ENCODE measurements at regions not wholly inside any gene's neighbourhood (a gene's known extent, or its start where the extent isn't known, plus 50 kb on each side); places are given as distances from the start of the nearest gene placed in this dataset.

DNA sequence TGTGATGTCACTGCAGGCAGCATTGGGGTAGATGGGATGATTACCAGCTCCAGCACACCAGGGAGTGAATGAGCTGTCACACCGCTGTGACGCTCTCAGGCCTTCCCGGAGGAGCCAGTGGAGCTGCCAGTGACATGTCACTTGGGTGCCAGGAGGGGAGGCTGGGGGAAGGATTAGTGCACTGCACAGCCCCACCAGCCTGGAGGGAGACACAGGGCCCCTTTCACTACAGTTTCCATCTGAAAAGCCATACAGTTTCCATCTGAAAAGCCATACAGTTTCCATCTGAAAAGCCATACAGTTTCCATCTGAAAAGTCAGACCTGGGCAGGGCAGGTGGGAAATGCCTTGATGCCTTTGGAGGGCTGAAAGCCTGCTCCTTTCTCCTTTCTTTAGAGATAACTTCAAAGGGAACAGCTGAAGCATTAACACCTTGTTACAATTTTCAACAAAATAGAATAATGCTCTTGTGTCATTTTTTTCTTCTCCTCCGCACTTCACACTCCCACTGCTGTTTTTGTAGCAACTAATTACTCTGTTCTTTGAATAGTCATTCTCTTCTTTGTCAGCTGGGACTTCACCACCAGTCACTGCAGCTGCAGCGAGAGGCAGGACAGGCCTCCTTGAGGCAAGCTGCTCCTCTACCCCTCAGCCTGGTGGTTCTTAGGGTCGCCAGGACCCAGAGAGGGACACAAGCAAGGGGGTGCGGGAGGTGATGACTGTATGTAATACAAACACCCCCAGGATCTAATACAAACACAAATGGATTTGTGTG lies 256.9 kb upstream of the RGS6 start:
- Mint-ChIP-seq H3K9me3 (peaks cover 8% of the 10 kb centered on the region), H3K4me1 (ENCODE audit: low read depth) (peaks cover 10% of the 10 kb centered on the region), H3K4me3 (no peak overlapping the region), H3K27ac (no peak overlapping the region), H3K27me3 (ENCODE audit: low read depth) (no peaks in the 10 kb centered on the region), H3K36me3 (ENCODE audit: low read depth) (peaks cover 53% of the 10 kb centered on the region)

DNA sequence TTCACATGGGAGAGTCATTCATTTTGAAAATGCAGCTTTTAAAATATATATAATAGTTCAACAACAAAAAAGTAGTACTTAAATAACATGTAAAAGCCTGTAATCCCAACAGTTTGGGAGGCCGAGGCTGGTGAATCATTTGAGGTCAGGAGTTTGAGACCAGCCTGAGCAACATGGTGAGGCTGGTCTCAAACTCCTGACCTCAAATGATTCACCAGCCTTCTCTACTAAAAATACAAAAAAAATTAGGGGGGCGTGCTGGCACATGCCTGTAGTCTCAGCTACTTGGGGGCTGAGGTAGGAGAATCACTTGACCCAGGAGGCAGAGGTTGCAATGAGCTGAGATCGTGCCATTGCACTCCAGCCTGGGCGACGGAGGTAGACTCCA lies 256.3 kb upstream of the RGS6 start:
- H3K4me3 Mint-ChIP-seq, result no peak overlapping the region
- H3K36me3 Mint-ChIP-seq (ENCODE audit: low read depth), result peaks cover 53% of the 10 kb centered on the region
- H3K9me3 Mint-ChIP-seq, result peaks cover 8% of the 10 kb centered on the region
- H3K4me1 Mint-ChIP-seq (ENCODE audit: low read depth), result peaks cover 8% of the 10 kb centered on the region
- H3K27me3 Mint-ChIP-seq (ENCODE audit: low read depth), result no peaks in the 10 kb centered on the region
- H3K27ac Mint-ChIP-seq, result no peak overlapping the region

DNA sequence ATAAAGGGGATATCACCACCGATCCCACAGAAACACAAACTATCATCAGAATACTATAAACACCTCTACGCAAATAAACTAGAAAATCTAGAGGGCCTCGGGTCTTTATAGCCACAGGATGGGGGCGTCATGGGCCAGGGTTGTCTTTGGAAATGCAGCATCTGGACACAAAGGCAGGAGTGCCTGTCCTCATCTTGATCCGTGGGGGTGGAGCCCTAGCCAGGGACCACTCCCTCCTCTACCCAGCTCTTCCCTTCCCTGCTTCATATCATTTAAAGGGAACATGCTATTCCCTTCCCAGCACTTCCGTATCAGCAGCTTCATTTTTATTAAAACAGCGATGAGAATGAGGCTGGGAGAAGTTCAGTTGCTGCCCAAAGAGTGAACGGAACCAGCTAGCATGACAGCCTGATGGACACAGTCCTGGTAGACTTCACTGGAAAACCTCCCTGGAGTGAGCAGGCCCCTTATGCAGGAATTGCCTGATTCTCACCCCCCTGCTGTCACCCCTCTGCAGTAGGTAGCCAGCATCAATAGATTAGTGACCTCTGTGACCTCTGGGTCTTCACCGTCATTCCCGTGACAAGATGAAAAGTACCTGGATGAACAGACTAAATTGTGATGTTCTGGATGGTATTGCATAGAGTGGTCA lies 251.4 kb upstream of the RGS6 start:
- Mint-ChIP-seq H3K27ac (no peak overlapping the region), H3K4me3 (no peak overlapping the region), H3K27me3 (ENCODE audit: low read depth) (no peaks in the 10 kb centered on the region), H3K9me3 (peaks cover 8% of the 10 kb centered on the region), H3K36me3 (ENCODE audit: low read depth) (peaks cover 46% of the 10 kb centered on the region), H3K4me1 (ENCODE audit: low read depth) (peaks cover 7% of the 10 kb centered on the region)

DNA sequence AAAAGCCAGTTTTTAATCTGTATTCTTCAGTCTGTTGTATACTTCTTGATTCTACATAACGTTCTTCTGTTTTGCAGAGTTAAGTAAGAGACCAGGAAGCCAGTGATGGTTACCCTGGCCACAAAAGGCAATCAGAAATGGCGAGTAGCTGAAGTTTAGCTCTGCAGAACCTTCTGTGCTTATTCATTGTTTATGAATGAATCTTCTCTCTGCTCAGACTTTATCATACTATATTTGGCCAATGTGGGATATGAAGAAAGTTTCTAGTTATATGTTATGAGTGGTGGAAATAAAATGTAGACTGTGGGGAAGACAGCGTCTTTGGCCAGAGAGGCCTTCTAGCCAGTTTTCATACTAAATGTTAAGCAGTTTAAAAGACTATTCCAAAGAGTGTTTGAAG lies 249.9 kb upstream of the RGS6 start:
- Mint-ChIP-seq H3K36me3 (ENCODE audit: low read depth) (peaks cover 40% of the 10 kb centered on the region), H3K27me3 (ENCODE audit: low read depth) (no peaks in the 10 kb centered on the region), H3K27ac (no peak overlapping the region), H3K4me1 (ENCODE audit: low read depth) (peaks cover 7% of the 10 kb centered on the region), H3K9me3 (peaks cover 8% of the 10 kb centered on the region), H3K4me3 (no peak overlapping the region)

DNA sequence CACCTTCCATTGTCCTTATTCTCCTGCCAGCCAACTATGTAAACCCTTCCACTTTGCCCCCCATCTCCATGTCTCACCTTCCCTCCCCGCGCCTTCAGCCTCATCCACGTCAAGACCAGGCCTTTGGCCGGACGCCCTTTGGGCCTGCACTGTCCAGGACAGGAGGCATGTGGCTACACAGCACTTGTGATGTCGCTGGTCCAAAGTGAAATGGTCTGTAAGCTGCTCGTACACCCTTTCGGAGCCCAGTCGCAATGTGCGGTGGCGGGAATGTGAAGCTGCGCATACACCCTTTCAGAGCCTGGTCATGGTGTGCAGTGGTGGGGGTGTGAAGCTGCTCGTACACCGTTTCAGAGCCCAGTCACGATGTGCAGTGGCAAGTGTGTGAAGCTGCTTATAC lies 247.9 kb upstream of the RGS6 start:
- Mint-ChIP-seq H3K27ac (no peak overlapping the region), H3K4me3 (no peak overlapping the region), H3K27me3 (ENCODE audit: low read depth) (no peaks in the 10 kb centered on the region), H3K36me3 (ENCODE audit: low read depth) (peaks cover 24% of the 10 kb centered on the region), H3K9me3 (no peaks in the 10 kb centered on the region), H3K4me1 (ENCODE audit: low read depth) (peaks cover 7% of the 10 kb centered on the region)

DNA sequence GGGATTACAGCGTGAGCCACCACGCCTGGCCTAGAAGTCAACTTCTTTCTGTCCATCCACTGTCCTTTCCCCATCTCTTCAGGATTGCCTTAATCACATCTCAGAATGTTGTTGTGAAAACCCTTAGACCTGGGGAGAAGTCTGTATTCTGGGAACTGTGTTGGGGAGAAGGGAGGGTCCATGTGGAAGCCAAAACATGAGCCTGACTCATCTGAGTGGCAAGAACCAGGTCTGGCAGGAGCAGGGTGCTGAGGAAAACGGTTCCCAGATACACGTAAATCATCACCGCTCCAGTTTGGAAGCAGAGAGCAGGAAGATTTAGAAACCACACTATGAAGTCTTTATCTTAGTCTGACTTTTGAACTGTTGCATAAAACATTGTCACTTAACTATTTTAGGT lies 245.6 kb upstream of the RGS6 start:
- no peaks in the 10 kb centered on the region for H3K9me3 Mint-ChIP-seq
- peaks cover 7% of the 10 kb centered on the region for H3K4me1 Mint-ChIP-seq (ENCODE audit: low read depth)
- peaks cover 32% of the 10 kb centered on the region for H3K36me3 Mint-ChIP-seq (ENCODE audit: low read depth)
- no peak overlapping the region for H3K27ac Mint-ChIP-seq
- no peaks in the 10 kb centered on the region for H3K27me3 Mint-ChIP-seq (ENCODE audit: low read depth)
- H3K4me3 Mint-ChIP-seq, result no peak overlapping the region

DNA sequence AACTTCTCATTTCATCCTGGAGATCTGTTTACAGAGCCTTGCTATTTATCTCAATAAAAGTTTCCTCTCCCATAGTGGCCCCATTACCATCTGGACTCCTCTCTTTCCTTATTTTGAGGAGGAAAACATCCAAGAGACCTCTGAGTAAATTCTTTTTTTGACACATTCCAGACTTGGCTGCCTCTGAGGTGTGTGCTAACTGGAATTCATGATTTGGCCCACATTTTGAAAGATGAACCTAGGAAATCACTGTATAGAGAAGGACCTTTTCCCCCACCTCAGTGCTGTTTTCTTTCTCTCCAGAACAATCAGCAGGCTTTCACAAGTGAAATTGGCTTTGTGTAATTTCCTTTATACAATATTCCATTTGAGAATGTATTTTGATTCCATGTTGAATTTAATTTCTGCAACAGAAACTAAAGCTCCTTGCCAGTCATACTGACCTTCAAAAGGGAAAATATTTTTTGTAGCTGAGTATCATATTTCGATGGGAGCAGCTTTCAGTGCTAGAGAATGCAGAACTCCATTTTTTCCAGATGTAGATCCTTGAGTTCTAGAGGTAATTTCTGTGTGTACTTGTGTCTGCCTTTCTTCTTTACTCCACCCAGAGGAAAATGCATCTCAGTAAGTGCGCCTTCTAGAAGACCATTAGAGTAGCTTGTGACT lies 244.9 kb upstream of the RGS6 start:
- no peaks in the 10 kb centered on the region for H3K9me3 Mint-ChIP-seq
- H3K36me3 Mint-ChIP-seq (ENCODE audit: low read depth), result peaks cover 35% of the 10 kb centered on the region
- no peaks in the 10 kb centered on the region for H3K27me3 Mint-ChIP-seq (ENCODE audit: low read depth)
- no peak overlapping the region for H3K4me3 Mint-ChIP-seq
- H3K4me1 Mint-ChIP-seq (ENCODE audit: low read depth), result peaks cover 7% of the 10 kb centered on the region
- no peak overlapping the region for H3K27ac Mint-ChIP-seq

DNA sequence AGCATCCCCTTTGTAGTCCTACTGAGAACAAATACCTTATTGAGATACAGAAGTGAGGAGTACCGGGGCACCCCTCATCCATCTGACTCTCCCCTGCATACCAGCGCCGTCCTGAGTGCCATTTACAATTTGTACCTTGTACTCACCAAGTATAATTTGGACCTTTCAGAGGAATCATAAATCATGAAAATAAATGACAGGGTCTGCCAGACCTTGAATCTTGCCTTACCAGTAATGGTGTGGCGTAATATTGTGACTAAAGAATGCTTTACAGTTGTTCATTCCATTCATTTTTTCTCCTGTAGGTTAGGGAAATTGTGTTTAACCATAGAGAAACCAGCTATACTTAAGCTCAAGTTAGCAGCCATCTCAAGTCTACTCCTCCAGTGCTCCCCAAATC lies 243.7 kb upstream of the RGS6 start:
- H3K4me3 Mint-ChIP-seq, result no peak overlapping the region
- peaks cover 27% of the 10 kb centered on the region for H3K36me3 Mint-ChIP-seq (ENCODE audit: low read depth)
- H3K27me3 Mint-ChIP-seq (ENCODE audit: low read depth), result no peaks in the 10 kb centered on the region
- H3K4me1 Mint-ChIP-seq (ENCODE audit: low read depth), result peaks cover 2% of the 10 kb centered on the region
- H3K9me3 Mint-ChIP-seq, result no peaks in the 10 kb centered on the region
- H3K27ac Mint-ChIP-seq, result no peak overlapping the region

DNA sequence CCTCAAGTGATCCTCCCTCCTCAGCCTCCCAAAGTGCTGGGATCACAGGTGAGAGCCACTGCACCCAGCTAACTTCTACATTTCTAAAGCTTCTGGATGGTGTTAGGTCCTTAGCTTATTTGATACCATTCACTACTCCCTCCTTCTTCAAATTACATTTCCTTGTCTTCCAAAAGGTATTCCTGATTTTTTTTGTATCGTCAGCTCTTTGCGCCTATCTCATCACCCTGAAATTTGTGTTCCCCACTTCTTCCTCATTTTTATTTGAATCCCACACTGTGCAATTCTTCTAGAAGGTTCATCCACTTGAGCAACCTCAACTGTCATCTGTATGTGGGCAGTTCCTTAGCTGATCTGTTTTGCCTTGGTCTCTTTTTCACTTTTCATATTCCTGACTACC lies 241.8 kb upstream of the RGS6 start:
- Mint-ChIP-seq H3K4me3 (no peak overlapping the region), H3K9me3 (no peaks in the 10 kb centered on the region), H3K4me1 (ENCODE audit: low read depth) (peaks cover 2% of the 10 kb centered on the region), H3K36me3 (ENCODE audit: low read depth) (peaks cover 24% of the 10 kb centered on the region), H3K27me3 (ENCODE audit: low read depth) (no peaks in the 10 kb centered on the region), H3K27ac (no peak overlapping the region)

DNA sequence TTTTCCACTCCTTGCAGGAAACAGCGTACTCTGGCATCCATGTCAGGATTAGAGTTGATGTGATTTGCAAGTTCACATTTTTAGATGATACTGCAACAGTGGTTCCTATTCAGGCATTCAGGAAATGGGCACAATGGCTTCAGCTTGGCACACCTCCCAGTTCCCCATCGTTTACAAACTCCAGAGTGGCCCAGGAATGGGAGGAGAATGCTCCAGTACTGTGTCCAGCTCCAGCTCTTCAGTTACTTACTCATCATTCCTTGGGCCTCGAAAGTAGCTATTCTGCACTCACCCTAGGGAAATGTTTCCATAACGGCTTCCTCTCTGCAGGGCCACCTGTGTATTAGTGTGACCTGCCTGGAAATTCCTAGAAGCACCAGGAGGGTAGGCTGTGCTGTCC lies 239.7 kb upstream of the RGS6 start:
- no peak overlapping the region for H3K27ac Mint-ChIP-seq
- no peak overlapping the region for H3K4me3 Mint-ChIP-seq
- peaks cover 5% of the 10 kb centered on the region for H3K4me1 Mint-ChIP-seq (ENCODE audit: low read depth)
- peaks cover 26% of the 10 kb centered on the region for H3K36me3 Mint-ChIP-seq (ENCODE audit: low read depth)
- H3K27me3 Mint-ChIP-seq (ENCODE audit: low read depth), result no peaks in the 10 kb centered on the region
- no peaks in the 10 kb centered on the region for H3K9me3 Mint-ChIP-seq

DNA sequence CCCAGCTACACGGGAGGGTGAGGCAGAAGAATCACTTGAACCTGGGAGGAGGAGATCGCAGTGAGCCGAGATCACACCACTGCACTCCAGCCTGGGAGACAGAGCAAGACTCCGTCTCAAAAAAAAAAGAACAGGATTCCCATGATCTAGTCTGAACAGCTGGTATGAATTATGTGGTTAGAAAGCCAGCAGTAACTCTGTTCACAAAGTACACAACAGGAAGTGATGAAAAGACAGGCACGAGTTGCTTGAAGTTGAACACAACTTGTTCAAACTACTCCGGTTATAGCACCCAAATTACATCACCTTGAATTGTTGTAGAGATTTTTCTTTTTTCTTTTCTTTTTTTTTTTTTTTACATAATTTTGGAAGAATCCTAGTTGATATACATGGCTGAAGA lies 238.8 kb upstream of the RGS6 start:
- Mint-ChIP-seq H3K36me3 (ENCODE audit: low read depth) (peaks cover 30% of the 10 kb centered on the region), H3K27ac (no peak overlapping the region)

DNA sequence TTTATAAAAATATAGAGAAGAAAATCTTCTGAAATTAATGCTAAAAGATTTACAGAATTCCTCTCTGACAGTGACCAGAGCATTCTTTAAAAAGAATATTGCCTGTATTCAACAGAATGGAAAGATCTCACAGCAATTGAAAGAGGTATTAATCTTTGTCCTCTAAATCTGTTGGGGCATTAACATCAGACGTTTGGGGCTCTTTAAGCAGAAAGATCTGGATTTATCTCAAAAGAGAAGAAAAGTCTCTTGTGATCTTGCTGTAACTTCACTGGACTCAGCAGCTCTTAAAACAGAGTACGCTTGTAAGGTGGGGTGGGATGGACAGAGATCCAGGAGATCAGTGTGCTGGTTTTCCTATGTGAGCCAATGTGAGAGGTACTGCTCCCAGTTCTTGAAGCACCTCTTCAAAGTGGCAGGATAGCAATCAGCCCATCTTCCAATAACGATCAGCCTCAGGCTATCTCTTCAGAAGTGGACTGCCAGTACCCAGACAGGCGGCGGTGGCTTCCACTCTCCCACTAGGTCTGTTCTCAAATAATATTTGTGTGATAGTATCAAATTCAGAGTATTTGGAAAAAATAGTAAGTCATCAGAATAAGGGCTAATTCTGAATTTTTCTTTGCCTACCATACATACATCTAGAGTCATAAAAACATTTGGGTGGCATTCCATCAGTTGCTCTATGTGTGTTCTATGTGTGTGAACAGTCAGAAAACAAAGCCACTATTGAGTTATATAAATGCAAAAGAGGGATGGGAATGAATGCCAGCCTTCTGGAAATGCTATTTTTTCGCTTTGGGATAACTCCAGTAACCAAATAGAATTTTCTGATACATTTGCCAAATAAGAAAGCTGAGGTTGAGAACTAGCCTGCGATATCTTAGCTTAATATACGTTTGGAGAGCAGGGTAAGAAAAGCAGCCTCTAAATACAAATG lies 237.4 kb upstream of the RGS6 start:
- Mint-ChIP-seq H3K4me1 (ENCODE audit: low read depth) (peaks cover 10% of the 10 kb centered on the region), H3K27me3 (ENCODE audit: low read depth) (no peaks in the 10 kb centered on the region), H3K27ac (no peak overlapping the region), H3K36me3 (ENCODE audit: low read depth) (peaks cover 42% of the 10 kb centered on the region), H3K9me3 (no peaks in the 10 kb centered on the region), H3K4me3 (no peak overlapping the region)

More for the DNA sequence above, 238.8 kb upstream of the RGS6 start:
- Mint-ChIP-seq H3K4me3 (no peak overlapping the region), H3K4me1 (ENCODE audit: low read depth) (peaks cover 10% of the 10 kb centered on the region), H3K27me3 (ENCODE audit: low read depth) (no peaks in the 10 kb centered on the region), H3K9me3 (no peaks in the 10 kb centered on the region)

DNA sequence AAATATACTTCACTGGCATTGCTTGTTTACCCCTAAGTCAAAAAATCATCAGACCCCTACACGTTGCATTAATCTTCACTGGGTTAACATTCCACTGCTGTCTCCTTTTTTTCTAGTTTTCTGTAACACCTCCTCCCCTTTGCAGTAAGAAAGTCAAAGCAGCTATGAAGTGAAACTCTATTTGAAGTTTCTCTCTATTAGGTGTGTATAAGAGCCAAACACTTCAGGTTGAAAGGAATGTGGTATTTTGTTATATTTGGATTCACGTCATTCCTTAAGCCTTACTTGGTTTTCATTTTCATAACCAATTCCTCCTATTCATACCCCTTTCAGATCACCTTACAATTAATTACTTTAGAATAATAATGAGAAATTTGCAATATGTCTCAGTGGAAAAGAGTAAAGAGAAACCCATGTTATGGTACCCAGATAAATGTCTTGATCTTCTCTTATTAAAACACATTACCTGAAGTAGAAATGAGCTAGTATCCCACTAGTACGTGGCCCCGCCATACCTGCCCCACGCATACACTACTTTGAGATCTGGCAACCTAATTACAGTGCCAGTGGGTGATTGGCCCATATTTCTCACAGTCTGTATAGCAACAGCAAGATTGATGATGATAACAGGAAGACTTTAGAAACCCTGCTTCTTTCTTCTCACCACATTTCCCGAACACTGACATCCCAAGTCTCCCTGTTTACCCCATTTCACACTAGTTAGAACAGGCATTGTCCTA lies 236.4 kb upstream of the RGS6 start:
- Mint-ChIP-seq H3K4me3 (no peak overlapping the region), H3K36me3 (ENCODE audit: low read depth) (peaks cover 44% of the 10 kb centered on the region)

DNA sequence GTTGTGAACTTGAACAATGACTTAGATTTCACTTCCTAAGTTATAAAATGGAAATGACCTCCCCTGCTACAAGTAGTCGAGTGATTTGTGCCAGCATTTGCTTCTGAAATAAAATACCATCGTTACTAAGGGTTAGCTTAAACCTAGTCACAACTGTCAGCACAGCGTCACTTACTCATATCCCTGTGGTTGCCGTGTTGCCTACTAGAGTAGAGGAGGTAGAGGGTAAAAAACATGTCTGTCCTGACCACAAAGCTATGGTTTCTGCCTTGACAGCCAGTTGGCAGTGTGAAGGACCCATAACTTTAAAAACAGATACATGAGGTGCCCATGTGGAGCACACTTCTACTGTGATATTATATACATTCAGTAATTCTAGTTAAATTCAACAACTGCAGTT lies 234.2 kb upstream of the RGS6 start:
- peaks cover 29% of the 10 kb centered on the region for H3K4me1 Mint-ChIP-seq (ENCODE audit: low read depth)
- H3K27me3 Mint-ChIP-seq (ENCODE audit: low read depth), result no peaks in the 10 kb centered on the region
- H3K36me3 Mint-ChIP-seq (ENCODE audit: low read depth), result peaks cover 45% of the 10 kb centered on the region

More for the DNA sequence above, 236.4 kb upstream of the RGS6 start:
- Mint-ChIP-seq H3K9me3 (no peaks in the 10 kb centered on the region), H3K27ac (no peak overlapping the region), H3K4me1 (ENCODE audit: low read depth) (peaks cover 12% of the 10 kb centered on the region), H3K27me3 (ENCODE audit: low read depth) (no peaks in the 10 kb centered on the region)

More for the DNA sequence above, 234.2 kb upstream of the RGS6 start:
- no peaks in the 10 kb centered on the region for H3K9me3 Mint-ChIP-seq
- no peak overlapping the region for H3K4me3 Mint-ChIP-seq
- no peak overlapping the region for H3K27ac Mint-ChIP-seq
